SK-N-MC (cell line): ENCODE measurements at regions not wholly inside any gene's neighbourhood (a gene's known extent, or its start where the extent isn't known, plus 50 kb on each side); places are given as distances from the start of the nearest gene placed in this dataset.

Experiments used
- EZH2 ChIP-seq: fragments of 200-600 bp; sonication (generic); IDR thresholded peaks from one replicate; pipeline ENCODE4 v1.6.1; 2017; ENCODE audit warnings: antibody characterized with exemption
- FOXP2 ChIP-seq: optimal IDR thresholded peaks from 2 replicates; pipeline ENCODE3; 2011; ENCODE audit warnings: mild to moderate bottlenecking, moderate library complexity; ENCODE audit not compliant: insufficient read depth; ENCODE audit errors: extremely low read length, control extremely low read depth
- POLR2AphosphoS5 ChIP-seq: IDR thresholded peaks from 2 replicates; pipeline ENCODE4 v1.6.1; 2012; ENCODE audit warnings: mild to moderate bottlenecking, low read depth, low read length, borderline replicate concordance

DNA sequence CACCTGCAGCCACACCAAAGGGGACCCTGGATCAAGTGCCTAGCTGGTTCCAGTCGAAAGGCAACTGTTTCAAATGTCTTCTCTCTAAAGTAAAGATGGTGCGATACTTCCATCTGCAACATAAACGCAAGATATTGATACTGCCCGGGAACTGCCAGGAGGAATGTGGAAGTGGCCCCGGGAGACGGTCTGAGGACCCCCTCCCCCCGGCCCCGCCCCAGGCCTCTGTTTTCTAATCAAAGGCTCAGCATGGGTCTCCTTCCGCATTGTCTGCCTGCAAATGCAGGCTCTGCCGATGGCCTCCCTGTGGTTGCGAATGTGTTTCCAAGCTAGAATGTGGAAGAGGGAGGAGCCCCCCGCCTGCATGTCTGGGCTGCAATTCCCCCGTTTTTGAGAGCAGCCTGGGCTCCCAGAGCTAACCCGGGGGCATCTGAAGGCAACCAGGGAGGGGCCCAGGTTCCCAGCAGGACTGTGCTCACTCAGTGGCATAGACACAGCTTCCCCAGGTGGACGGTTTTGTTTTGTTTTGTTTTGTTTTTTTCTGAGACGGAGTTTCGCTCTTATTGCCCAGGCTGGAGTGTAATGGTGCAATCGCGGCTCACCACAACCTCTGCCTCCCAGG is 223.9 kb upstream of the PPP2R2D start:
- TF ChIP-seq FOXP2 = no peak
- TF ChIP-seq POLR2AphosphoS5 = no peak
- no peak for TF ChIP-seq EZH2
